Eye (tissue), 1 donor: ENCODE measurements at regions not wholly inside any gene's neighbourhood (a gene's known extent, or its start where the extent isn't known, plus 50 kb on each side); places are given as distances from the start of the nearest gene placed in this dataset.
"Not testable (repeated sequence)": the region's sequence is repeated elsewhere in the genome, so short reads cannot be mapped to it uniquely, and the experiment has no call there.

Experiments
- DNase-seq: peaks from one replicate; pipeline ENCODE4 v3.0.0-alpha.2; 2015

DNA sequence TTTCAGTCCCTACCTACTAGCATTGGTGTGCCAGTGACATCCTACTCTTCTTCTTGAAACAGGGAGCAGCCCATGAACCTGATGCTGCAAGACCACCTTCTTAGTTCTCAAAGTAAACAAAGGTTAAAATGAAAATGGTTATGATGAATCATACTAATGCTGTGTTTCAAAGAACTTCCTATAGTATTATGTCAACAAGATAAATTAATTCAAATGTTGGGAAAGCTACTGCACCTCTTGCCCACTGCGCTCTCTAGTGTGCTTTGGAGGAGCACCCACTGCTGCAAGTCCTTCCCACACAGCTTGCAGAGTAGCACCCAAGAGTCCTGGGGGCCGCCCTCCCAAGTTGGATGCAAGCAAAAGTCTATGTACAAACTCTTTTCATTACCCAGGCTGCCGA, 81.1 kb downstream of the CD200R1L start:
- DNase-seq: no peak

DNA sequence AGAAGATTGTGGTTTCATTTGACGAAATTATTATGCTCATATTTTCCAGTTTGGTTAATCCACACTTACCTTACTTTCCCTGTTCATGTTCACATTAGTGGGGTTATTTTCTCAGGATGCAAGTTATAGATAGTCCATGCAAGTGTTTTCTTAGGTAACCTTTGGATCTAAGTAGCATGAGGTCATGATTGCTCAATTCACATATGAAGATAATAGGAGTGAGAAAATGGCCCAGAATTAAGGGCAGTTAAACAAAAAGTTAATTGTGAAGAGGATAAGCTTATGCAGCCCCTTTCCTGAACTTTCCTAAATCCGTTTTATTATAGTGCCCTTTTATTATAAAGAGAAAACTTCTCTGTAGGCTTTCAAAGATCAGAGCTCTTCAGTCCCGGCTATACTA, 83.4 kb downstream of the CD200R1L start:
- no peak for DNase-seq

DNA sequence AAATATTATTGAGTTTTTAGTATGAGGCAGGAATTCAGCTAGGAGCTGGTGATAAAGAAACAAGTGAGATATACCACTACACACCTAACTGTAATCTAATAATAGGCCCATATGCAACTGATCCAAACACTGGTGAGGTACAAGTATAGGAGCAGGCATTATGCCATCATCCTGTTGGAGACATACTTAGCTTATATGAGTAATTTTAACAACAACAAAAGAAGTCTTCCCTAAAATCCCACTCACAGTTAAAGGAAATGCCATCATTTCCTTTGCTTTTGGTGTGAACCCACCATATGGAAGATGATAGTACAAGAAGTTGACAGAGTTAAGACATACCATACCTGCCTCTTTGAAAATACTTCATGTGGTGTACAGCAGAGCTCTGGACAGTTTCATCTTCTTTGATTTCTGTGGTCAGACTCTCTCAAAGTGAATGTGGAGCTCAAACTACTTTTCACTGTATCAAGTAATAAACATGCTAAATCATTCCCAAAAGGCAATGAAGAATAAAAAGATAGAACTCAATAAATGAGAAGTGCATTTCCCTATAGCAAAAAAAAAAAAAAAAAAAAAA, 85.5 kb downstream of the CD200R1L start:
- no peak for DNase-seq

DNA sequence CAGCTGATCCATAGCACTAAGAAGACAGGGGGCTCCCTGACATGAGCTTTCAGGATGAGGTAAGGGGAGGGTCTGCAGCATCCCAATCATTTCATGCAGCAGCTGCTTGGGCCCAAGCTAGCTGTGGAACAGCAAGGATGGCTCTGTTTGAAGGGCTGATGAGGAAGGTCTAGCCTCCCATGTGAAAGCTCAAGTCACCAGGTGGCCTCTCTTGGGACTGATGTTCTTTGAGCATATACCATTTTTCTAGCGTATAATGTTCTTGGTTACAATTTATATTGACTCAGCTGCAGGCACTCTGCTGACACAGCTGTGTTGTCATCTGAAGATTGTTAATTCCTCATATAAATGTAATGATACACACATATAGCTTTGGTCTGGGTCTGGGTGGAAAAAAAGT, 87.0 kb downstream of the CD200R1L start:
- DNase-seq: no peak

DNA sequence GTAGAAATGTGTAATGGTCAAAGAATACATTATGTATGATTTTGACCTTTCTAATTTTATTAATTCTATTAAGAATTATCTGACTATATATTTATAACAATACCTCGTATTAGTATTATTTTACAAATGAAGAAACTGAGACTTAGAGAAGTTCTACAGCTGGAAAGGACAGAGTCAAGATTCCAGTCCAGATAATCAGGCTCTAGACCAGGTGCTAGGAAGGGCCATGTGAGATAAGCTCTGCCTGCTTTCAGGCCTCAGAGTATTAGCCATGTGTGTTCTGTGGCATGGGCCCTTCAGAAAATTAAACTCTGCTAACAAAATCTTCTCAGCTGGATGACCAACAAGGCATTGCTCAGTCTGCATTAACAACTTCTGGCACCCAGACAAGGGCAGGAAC, 87.5 kb downstream of the CD200R1L start:
- no peak for DNase-seq

DNA sequence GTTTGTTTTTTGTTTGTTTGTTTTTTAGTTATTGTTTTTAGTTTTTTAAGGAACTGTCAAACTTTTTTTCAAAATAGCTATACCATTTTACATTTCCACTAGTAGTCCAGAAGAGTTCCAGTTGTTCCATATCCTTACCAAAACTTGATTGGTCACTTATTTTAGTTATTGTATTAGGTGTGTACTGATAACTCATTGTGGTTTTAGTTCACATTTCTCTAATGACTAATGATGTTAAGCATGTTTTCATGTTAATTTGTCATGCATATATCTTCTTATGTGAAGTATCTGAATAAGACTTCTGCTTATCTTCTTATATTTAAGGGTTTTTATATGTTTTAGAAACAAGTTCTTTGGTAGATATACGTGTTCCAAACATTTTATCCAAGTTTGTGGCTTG, 89.5 kb downstream of the CD200R1L start:
- no peak for DNase-seq

DNA sequence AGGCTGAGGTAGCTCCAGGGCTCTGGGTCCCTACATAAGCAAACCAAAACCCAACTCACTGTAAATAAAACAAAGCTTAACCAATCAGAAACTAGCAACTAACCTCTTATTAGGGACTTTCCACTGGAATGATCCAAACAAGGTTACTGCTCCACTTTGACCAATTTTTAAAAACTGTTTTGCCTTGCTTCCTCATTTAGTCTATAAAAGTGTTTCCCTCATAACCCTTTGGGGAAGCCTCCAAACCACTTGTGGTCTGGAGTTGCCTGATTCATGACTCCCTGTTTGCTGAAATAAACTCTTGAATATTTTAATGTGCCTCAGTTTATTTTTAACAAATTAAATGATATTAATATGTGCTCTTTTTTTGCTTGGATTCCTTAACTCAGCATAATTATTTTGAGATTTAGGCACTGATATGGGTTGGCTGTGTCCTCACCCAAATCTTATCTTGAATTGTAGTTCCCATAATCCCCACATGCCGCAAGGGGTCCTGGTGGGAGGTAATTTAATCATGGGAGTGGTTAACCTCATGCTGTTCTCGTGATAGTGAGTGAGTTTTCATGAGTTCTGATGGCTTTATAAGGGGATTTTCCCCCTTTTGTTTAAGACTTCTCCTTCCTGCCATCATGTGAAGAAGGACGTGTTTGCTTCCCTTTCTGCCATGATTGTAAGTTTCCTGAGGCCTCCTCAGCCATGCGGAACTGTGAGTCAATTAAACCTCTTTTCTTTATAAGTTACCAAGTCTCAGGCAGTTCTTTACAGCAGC, 90.6 kb downstream of the CD200R1L start:
- no peak for DNase-seq

DNA sequence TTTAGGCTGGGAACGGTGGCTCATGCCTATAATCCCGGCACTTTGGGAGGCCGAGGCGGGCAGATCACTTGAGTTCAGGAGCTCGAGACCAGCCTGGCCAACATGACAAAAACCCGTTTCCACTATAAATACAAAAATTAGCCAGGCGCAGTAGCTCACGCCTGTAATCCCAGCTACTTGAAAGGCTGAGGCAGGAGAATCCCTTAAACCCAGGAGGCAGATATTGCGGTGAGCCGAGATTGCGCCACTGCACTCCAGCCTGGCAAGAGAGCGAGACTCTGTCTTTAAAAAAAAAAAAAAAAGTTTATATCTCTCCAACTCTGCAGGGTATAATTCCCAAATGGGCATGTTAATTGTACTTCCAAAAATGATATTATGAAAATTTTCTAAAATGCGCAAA, 91.6 kb downstream of the CD200R1L start:
- not testable (repeated sequence) for DNase-seq

DNA sequence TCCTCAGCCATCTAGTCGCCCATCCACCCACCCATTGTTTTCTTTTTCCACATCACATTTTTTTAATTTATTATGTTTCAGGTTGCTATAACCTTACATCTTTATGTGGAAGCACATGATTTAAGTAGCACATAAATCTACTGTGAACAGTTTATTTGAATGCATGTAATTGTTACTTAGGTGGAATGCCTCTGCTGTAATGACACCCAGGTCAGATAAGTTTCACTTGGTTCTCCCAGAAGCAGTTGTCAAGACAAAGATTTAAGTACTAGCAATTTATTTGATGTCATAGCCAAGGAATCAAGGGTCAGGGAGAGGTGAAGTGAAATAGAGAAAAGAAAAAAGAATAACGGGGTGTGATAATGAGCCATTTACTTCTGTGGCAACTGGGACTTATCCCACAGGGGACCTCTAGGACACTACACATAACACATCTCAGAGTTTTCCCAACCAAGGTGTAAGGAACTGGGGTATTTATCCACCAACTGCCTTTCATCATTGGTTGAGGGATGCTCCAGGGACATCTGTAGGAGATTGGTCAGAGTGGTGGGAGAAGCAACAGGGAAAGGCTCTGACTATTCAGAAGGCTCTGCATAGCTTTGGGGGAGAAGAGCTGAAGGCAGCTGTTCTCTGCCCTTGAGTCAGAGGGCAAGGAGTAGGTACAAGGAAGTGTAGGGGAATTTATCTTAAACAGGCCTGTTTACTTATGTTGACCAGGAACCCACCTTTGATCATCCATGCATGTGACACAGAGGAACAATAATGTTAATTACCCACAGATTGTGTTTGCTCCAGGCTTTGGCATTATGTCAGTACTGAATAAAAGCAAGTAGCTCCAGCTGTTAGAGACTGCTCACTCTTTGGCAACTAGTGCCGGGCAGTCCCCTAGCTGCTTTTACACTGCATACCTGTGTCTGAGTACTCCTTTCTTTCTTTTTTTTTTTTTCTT, 94.8 kb downstream of the CD200R1L start:
- DNase-seq: peak; percentile 12

DNA sequence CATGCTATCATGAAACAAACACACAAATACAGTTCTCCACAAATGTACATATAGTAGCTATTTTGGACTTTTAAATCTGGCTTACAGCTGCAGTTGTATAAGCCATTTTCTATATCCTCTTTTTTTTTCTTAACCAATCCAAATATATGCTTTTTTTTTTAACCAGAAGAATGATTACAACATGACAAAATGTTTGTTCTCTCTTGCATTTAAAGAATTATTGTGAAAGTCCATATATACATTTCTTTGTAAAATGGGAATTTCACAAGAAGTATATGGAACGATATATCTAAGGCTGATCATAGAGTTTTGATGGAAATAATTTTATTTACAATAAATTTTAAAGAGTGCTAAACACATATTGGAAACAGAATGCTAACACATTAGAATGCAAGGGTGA, 95.6 kb downstream of the CD200R1L start:
- DNase-seq: no peak

DNA sequence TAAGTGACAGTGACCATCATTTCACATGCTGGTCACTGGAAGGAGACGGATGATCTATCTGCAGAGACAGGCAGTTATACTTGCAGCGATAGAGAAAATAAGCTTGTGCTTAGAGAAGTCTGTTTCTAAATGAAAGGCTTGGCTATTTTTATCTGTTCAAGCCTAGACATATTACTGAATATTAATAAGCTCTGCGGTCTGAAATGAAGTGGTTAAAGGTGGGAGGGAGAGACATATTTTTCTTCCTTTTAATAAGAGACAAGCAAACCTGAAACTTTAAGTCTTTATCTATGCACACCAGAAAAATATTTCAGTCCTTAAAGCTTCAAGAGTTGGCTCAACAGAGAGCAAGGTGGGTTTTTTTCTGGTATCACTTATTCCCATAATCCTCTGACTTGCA, 99.0 kb downstream of the CD200R1L start:
- DNase-seq: no peak

DNA sequence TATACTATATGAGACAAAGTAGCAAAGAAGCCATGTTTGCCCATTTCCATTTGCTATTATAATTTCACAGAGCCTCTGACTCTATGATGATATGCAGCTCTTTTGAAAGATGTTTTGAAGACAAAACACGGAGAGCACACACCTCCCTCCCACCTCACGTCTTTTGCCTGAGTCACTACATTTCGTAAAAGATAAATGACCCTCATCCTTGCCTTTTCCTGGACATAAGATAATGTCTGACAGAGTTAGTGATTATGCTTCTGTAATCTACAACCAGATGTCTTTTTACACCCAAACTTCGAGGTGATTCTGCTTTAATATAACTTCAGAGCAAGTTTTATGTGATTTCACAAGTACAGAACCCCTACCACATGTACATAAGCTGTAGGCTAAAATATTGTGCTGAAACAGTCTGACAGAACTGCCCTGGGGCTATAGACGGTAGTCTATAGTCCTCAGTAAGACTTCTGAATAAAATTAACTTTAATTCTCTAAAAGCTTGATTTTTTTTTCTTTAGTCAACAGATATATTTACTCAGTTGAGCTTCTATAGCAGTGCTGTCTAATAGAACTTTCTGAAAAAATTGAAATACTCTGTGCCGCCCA, 99.9 kb downstream of the CD200R1L start:
- DNase-seq: no peak

DNA sequence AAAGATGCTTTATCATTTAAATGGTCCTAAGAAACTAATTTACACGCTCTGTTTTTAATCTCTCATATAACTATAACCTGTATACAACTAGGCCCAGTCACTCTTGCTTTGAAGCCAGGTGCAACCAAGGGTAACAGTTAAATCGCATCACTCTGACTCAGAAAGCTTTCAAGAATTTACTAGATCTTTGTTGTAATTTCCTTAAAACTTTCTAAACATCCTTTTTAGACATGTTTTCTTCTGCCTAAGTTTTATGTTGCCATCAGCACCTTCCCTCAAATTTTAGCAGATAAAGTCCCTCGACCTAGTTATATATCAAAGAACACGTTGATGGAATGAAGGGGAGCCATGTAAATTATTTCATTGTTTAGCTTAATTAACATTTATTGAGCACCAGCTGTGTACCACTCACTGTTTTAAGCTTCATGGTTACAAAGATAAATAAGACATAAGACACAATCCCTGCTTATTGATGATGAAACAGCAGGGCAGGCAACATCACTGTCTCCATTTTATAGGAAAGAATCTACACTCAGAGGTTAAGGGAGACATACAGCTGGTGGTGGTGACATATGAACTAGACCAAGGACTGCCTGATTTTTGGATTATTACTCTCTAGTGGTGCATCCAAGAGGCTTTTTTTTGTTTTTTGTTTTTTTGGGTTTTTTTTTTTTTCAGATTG, 101.0 kb downstream of the CD200R1L start:
- no peak for DNase-seq

DNA sequence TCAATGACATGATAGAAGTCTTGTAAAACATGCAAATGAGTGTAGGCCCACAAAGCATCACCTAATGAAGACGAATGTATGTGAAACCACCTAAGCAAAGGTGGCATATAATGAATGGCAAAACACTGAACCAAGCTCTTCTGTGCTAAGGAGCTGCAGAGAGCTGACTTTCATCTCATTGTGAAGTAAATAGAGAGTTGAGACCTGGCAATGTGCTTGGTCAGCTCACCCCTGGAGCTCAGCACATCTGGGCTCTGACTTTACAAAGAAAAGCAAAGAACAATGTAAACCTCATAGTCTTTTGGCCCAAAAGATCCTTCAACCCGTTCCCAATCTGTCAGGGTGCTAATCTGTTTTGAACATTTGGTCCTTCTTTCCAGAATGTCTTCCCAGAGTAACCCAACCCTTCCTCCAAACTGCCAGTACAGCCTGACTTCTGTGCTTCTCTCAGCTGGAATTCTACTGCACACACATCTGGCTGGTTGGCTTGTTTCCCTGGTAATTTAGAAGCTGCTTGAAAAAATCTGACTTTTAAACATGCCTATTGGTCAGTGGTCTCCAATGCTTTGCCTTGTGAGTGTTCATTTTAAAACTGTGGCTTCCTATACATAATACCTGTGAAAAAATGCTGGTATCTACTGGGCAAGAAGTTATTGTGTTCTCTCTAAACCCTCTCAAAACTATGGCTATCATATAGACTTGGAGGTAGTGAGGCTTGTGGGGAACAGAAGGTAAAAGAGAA, 101.7 kb downstream of the CD200R1L start:
- DNase-seq: peak; percentile 16

DNA sequence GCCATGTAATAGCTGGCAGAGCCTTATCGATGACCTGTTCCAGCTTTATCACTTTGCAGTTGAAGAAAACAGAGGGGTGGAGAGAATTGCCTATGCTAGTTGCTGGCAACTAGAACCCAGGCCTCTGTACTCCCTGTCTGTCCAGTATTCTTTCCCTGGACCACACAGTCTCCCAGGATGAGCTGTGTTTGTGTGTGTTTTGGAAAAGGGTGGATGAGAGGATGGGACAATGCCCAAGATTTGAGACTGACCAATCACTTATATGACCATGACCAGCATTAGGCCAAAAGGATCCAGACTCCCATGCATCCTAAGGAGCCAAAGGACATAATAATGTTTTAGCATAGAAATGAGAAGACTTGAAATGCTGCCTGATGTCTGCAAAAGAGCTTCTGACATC, 102.6 kb downstream of the CD200R1L start:
- DNase-seq: no peak

DNA sequence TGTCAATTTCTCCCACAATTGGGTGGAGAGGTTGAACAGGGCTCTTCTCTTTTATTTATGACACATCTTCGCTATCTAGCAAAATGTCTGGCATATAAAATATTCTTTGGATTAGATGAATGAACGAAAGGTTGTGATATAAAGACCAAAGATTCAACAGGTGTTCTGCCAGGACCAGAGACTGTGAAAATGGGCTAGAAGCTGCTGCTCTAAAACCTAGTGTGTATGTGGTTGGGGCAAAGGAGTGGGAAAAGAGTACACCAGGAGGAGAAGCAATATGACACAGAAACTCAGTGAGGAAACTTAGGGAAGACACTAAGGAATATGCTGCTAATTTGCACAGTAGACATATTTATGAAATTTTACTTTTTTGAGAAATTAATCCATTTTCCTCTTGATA, 102.0 kb upstream of the CCDC80 start:
- no peak for DNase-seq

DNA sequence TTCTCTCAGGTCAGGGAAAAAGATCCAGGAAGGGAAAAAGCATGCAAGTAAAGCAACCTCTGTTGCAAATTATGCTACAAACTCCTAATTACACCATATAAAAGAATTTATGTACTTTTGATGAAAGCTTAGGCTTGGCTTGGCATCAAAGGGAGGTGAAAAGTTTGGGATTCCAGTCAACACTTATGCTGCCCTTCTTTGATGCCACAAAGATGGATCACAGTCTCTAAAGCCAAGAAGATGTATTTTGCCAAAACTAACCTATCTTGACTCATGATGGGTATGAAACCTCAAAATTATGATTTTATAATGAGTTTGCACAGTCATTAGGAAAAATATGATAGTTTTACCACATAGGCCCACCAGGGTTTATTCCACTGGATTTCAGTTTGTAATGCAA, 101.0 kb upstream of the CCDC80 start:
- DNase-seq: no peak

DNA sequence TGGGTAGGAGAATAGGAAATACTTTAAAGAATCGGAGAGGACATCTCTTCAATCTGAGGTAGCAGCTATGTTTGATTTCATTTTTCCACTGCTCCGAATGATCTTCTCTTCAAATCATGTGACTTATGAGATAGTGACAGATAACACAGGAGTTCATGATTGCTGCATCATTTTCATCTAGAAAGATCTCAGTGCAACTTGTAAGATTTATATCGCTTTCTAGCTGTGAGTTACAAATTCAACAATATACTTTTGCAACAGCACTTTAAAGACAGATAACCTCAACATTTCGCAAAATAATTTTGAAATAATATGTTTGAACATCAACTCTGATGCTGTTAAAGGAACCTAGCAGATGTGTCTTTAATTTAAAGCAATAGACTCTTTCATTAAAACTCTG, 99.9 kb upstream of the CCDC80 start:
- no peak for DNase-seq

DNA sequence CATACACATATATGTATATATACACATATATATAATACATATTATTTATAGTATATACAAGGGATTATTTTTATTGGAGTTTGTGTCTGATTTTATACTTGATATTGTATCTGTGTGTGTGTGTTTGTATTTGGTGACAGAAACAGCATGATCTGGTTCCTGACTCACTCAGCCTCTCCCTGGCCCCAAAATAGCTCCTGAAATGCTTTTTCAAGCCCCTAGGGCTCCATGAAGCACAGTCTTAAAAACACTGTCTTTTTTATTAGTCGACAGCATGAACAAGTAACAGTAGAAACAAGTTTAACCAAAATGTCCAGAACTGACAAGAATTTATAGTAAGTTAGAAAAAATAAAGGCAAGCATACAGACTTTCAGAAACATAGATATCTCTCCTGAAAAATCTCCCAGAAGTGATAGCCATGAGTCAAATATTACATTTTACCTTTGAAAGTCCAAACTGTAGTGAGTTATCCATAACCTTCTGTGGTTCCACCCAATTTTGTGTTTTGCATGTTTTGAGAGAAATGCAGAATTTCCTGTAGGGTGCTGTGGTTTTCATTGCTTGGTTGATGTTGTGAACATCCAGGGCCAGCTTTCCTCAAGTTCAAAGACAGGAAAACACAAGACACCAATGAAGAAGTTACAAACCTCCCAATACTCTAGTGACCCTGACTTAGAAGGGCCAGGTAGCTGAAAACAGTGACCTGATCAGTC, 98.5 kb upstream of the CCDC80 start:
- DNase-seq: no peak

DNA sequence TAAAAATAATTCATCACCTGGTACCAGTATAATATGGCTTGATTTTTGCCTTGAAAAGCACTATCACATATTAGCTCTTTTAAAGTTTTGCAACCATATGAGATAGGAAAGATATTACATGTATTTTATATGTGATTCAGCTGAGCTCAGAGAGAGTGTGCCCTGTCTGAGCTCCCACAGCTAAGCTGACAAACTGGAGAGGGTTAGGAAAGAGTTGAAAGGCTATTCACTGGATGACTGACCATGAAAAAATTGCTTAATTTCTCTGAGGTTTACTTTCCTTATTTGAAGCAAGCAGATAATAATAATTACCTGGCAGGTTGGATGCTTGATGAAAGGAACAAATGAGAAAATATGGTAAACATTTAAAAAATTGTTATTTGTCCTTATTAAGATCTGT, 97.4 kb upstream of the CCDC80 start:
- no peak for DNase-seq

DNA sequence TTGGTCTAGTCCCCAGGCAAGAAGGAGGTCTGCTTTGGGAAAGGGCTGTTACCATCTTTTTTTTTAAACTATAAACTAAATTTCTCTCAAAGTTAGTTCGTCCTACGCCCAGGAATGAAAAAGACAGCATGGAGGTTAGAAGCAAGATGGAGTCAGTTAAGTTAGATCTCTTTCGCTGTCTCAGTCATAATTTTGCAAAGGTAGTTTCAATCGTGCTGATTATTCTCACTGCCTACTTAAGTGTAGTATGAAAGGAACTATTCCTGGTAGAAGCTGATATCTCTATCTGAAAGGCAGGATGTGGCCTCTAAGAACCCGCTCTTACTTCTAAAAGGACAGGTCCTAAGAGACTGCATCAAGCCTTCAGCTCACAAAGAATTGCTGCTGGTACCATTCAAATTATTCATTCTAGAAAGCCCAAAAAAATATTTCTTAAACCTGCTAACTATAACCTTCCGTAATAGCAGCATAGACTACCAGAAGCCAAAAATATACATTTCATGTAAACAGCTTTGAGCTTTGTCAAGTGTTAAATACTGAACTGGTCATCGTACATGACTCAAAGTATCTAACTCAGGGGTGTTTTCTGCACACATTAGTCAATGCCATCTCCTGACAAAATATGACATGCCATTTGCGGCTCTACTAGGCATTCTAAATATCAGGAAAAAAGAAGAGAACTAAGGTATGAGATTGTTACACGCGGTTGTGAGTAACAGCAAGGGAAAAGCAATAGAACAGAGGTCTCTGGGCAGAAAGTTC, 96.0 kb upstream of the CCDC80 start:
- no peak for DNase-seq
